ENCODE measurements at regions not wholly inside any gene's neighbourhood (a gene's known extent, or its start where the extent isn't known, plus 50 kb on each side); places are given as distances from the start of the nearest gene placed in this dataset.

DNA sequence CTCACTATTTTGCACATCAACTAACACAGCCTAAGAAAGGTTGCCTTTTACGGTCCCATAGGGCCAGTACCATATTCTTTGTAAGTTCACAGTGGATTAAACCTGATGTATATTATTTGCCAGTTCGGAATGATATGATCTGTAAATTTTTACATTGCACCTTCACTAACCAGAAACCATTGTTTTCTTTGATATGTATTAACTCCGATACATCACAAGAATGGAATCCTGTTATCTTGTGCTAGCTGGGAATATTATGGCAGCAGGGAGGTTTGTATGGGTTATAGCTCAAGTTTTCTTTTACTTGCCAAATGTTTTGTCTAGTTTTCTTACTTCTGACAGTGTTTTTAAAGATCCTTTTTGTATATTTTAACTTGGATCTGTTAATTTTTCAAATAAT lies 51.4 kb upstream of the S1PR1 start:
- no peak for TF ChIP-seq CTCF (IDR thresholded peaks at IDR 0.05; ENCODE audit: borderline replicate concordance, control extremely low read depth, extremely low read depth, insufficient read depth, missing control alignments)
- no peak for DNase-seq (ENCODE audit: low spot score)
- in situ Hi-C loops (cut with MboI; ENCODE audit: low sequenced_read_pairs, unreplicated experiment): no loop called here

DNA sequence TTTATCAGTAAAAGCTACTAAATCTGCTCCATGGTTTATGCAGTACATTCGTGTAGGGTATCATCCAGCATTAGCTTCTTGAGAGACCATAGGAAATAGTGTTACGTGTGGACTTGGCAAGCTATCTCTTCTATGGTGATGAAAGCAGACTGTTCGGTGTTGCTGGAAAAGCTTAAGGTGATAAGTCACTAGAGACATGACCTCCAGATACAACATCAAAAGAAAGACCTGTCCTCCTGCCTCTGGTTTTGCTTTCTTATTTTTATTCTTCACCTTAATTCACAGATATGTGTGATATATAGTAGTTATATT lies 53.5 kb upstream of the S1PR1 start:
- in situ Hi-C loops (cut with MboI; ENCODE audit: low sequenced_read_pairs, unreplicated experiment): no loop called here

DNA sequence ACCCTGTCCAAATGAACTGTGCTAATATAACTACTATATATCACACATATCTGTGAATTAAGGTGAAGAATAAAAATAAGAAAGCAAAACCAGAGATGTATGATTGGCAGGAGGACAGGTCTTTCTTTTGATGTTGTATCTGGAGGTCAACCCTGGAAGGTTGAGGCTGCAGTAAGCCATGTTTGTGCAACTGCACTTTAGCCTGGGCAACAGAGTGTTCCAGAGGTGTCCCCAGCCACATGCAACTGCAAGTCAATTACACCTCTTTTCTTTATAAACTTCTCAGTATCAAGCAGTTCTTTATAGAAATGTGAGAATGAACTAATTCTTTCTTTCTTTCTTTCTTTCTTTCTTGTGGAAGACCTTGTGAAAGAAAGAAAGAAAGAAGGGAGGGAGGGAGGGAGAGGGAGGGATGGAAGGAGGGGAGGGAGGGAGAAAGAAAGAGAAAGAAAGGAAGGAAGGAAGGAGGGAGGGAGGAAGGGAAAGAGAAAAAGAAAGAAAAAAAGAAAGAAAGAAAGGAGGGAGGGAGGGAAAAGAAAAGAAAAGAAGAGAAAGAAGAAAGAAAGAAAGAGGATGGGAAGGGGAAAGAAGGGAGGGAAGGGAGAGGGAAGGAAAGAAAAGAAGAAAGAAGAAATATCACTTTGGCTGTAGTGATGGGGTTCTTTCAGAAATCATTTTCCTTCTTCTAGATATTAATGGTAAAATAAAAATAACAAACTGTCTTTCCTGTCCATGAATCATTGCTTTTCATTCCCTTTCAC lies 54.0 kb upstream of the S1PR1 start:
- in situ Hi-C loops (cut with MboI; ENCODE audit: low sequenced_read_pairs, unreplicated experiment): no loop called here
- TF ChIP-seq CTCF (IDR thresholded peaks at IDR 0.05; ENCODE audit: borderline replicate concordance, control extremely low read depth, extremely low read depth, insufficient read depth, missing control alignments): no peak
- no peak for DNase-seq (ENCODE audit: low spot score)

More for the DNA sequence above, 53.5 kb upstream of the S1PR1 start:
- no peak for DNase-seq (ENCODE audit: low spot score)
- TF ChIP-seq CTCF (IDR thresholded peaks at IDR 0.05; ENCODE audit: borderline replicate concordance, control extremely low read depth, extremely low read depth, insufficient read depth, missing control alignments): no peak

DNA sequence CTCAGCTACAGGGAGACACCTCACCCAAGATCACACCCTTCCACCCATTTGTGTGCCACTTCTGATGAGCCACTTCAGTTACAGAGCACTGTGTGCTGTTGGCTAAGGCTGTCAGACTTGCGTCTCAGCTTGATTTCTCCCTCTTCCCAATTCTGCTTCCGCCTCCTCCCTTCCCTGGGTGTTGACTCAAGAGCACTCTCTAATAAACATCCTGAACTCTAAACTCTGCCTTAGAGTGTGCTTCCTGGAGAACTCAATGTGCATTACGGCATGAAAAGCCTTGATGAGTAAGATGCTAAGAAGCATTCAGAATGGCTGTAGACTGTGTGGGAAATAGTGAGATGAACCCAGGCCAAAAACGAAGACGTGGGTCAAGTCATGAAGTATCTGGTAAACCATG lies 54.9 kb upstream of the S1PR1 start:
- no peak for TF ChIP-seq CTCF (IDR thresholded peaks at IDR 0.05; ENCODE audit: borderline replicate concordance, control extremely low read depth, extremely low read depth, insufficient read depth, missing control alignments)

DNA sequence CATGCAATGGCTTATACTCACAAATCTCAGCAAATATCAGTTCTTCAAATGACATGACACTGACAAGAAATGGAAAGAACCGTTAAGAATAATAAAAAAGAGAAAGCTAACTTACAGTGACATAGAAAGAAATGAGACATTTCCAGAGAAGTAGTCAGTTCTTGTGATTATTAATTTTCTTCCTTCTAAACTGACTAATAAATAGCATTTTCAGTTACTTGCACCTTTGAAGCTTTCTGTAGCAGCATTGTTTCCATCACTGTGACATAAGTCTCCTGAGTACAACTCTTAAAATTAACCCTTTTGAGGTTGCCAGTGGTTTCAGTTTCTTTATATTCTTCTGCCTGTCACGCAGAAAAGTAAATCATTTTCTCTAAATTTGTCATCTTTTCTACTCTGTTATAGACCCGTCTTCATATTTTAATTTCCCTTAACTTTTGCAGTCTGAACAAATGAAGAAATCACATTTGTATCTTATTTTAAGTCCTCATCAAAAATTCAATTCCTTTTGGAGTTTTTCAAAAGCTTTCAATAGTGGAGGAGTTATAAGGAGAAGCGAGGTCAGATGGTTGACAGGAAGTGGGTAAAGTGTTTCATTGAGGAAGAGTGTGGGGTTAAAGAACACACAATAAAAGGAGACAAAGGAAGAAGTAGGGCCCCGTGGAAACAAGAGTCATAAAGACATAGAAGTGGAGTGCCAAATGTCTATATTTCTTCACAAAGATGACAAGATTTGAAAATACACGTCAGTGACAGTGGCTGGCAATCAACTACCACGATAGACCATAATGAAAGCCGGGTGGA lies 57.9 kb upstream of the S1PR1 start:
- DNase-seq (ENCODE audit: low spot score): peak; percentile 57
- in situ Hi-C loops (cut with MboI; ENCODE audit: low sequenced_read_pairs, unreplicated experiment): no loop called here
- no peak for TF ChIP-seq CTCF (IDR thresholded peaks at IDR 0.05; ENCODE audit: borderline replicate concordance, control extremely low read depth, extremely low read depth, insufficient read depth, missing control alignments)

More for the DNA sequence above, 54.9 kb upstream of the S1PR1 start:
- DNase-seq (ENCODE audit: low spot score): no peak
- in situ Hi-C loops (cut with MboI; ENCODE audit: low sequenced_read_pairs, unreplicated experiment): no loop called here

GRCh38 chr1:101178341-101178687 lies 58.5 kb upstream of the S1PR1 start:
- TF ChIP-seq CTCF (IDR thresholded peaks at IDR 0.05; ENCODE audit: borderline replicate concordance, control extremely low read depth, extremely low read depth, insufficient read depth, missing control alignments): no peak
- no peak for DNase-seq (ENCODE audit: low spot score)
- in situ Hi-C loops (cut with MboI; ENCODE audit: low sequenced_read_pairs, unreplicated experiment): no loop called here
